HG03565 (cell line): ENCODE measurements at regions not wholly inside any gene's neighbourhood (a gene's known extent, or its start where the extent isn't known, plus 50 kb on each side); places are given as distances from the start of the nearest gene placed in this dataset.

Experiments used
- ATAC-seq: cut with Tn5 transposase; IDR thresholded peaks from one replicate; pipeline ENCODE4 v1.9.1; 2021; ENCODE audit warnings: mild to moderate bottlenecking, moderate library complexity; ENCODE audit not compliant: unreplicated experiment

GRCh38 chr19:28497887-28498286, 715.1 kb downstream of the UQCRFS1 start:
- no peak for ATAC-seq

GRCh38 chr19:28497137-28497536, 715.8 kb downstream of the UQCRFS1 start:
- no peak for ATAC-seq

DNA sequence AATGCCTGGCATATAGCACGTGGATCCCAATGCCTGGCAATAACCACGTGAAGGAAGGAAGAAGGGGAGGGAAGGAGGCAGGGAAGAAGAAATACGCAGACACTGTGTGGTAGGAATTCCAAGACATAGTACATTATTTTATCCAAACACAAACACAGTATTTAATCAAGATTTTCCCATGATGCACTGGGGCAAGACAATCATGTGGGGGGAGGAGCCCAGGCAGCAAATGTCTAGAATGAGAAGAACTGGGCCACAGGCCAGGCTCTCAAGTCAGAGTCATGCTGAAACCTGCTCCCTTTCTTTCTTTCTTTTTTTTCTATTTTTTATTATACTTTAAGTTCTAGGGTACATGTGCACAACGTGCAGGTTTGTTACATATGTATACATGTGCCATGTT, 717.9 kb downstream of the UQCRFS1 start:
- ATAC-seq, result no peak

GRCh38 chr19:28494461-28494860, 718.5 kb downstream of the UQCRFS1 start:
- no peak for ATAC-seq

DNA sequence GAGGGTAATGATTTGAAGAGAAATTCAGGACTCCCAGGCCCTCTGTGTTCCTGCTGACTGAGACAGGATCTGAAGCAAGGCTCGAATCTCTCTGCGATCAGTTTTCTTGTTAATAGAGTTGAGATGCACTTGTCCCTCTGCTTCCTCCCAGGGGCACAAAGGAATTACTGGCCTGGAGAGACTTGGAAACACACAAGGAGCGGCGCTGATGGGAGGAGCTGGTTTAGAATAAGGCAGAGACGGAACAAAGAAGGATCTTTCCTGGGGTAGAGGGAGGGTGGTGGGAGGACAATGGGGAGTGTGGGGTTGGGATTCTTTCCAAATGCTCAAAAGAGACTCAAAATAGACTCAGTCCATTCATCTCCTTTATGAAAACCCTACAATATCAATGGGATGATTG, 719.1 kb downstream of the UQCRFS1 start:
- ATAC-seq, result no peak

- ATAC-seq, result no peak
Observed at GRCh38 chr19:28492621-28493020, 720.3 kb downstream of the UQCRFS1 start.

DNA sequence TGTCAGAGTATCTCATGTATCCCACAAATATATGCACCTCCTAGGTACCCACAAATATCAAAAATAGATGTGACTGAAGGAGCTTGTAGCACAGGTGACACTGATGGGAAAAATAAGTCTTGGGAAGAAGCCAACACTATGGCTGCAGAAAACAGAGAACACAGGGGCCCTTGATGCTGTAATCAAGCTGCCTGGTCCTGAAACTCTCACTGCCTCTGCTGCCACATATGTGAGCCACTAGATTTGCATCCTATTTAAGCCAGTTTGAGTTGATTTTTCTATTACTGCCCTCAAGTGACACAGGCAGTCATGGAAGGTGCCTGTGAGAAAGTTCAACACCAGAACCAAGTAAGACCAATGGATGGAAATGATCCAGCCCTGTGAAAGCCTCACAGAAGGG, 720.8 kb downstream of the UQCRFS1 start:
- no peak for ATAC-seq

- ATAC-seq, result no peak
Observed at GRCh38 chr19:28489776-28490175, 723.2 kb downstream of the UQCRFS1 start.

DNA sequence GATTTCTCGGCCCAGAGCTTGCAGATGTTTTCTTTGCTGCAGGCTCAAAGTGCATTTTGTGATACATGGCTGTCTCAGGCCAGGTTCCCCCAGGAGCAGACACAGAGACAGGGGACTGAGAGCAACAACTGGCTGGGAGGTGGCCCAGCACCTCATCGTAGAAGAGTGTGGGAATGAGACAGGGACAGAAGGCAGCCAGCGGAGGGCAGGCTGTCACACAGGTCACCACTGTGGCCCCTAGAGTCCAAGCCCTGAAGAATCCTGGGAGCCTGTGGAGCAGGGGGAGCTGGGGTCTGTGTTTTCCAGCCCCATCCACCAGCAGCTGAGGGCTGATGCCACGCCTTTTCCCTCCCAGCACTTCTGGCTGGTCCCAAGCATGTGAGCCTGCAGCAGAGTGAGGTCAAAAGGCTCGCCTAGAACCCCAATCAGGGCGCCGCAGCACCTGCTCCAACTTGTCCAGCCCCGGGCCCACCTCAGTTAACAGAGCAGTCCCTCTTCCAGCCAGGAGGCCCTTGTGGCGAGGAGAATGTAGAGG, 723.8 kb downstream of the UQCRFS1 start:
- ATAC-seq, result no peak

DNA sequence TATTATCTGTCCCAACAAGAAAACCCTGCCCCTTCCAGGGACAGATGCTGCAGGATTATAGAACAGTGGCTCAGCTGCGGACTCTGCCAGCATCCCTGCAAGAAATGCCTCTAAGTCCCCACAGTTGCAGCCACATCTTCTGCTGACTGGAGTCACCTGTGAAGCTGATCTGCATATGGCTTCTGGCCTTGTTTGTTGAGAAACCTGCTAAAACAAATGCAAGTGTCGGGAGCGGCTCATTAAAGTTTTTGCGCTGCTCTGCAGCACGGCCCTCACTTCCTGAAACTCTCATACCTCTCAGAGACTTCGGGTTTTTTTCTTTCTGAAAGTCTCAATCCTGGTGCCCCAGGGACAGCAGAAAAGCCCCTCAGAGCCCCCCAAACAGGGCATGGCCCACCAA, 725.0 kb downstream of the UQCRFS1 start:
- no peak for ATAC-seq

DNA sequence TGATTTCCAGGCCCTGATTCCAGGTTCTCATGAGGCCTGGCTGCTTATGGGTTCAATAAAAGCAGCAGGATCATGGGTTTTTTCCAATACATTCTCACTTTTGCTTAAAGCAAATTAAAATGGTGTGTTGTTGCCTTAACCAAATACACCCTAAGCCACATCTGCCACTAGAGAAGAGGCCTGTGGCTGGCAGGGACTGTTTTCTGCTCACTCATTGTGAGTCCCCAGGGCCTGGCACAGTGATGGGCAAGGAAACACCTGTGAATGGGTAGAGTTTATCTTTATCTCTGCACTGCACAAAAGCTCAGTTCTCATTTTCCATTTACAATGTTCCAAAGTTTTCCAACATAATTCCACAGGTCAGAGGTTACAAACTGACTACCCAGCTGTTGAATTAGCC, 726.0 kb downstream of the UQCRFS1 start:
- ATAC-seq, result no peak

- ATAC-seq, result no peak
Observed at GRCh38 chr19:28486473-28486872, 726.5 kb downstream of the UQCRFS1 start.

DNA sequence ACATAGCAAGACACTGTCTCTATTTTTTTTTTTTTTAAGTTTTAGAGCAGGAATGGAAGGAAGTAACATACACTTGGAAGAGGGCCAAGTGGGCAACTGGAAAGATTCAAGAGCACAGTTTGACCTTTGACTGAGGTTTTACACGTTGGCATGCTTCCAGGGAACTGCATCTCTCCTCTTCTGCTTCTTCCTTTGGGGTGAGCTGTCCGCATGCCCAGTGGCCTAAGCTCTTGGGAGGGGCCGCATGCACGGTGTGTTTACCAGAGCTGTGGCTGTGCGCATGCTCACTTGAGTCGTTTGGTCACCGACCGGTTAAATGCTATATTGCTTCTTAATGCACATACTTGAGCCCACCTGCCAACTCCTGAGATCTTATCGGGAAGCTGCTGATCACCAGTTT, 727.7 kb downstream of the UQCRFS1 start:
- no peak for ATAC-seq

DNA sequence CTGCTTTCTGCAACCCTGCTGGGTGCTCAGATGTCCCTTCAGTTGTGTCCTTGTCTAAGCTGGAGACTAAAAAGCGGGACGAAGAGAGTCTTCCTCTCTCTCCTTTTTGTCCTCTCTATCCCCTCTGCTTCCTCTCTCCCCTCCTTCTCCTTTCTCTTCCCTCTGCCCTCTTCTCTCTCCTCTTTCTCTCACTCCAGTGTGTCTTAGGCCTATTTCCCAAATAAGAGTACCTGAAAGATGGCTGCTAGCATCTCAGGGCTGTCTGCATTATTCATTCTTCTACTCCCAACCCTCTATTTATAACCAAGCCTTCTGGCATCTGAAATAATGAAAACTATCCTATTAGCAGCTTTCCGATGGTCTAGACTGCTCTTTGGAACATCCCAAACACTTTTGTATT, 729.8 kb downstream of the UQCRFS1 start:
- ATAC-seq, result no peak

DNA sequence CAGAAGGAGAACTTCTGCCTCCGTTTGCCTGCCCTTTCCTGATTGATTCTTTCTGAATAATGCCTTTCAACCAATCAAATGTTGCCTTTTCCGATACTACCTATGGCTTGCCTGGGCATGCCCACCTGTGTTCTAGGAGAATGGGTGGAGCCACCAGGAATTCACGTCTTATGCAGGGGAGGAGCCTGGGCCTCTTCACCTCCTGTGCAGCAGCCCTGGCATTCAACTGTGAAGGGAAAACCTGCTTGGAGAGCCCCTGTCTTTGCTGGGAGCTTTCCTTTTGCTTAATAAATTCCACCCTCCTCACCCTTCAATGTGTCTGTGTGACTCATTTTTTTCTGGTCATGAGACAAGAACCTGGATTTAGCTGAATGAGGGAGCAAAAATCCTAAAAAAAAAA, 730.7 kb downstream of the UQCRFS1 start:
- ATAC-seq, result no peak

- ATAC-seq, result no peak
Observed at GRCh38 chr19:28481674-28482073, 731.3 kb downstream of the UQCRFS1 start.

GRCh38 chr19:28475525-28475924, 737.4 kb downstream of the UQCRFS1 start:
- ATAC-seq, result no peak

DNA sequence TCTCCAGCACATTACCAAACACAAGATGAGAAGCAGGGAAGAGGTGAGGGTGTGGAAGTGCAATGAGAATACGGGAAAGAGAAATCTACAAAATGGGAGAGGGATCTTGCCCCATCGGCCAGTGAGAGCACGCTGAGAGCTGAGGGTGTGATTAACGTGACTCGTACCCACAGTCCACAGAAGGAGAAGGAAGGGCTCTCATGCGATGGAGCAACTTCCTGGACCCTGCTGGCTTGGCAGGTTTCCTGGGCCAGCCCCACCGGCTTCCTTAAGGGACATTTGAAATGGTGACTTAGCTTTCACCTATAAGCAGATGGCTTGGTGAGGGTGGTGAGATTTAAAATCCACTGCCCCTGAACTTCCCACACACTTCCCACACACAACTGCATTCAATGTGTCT, 740.1 kb downstream of the UQCRFS1 start:
- ATAC-seq, result no peak

- ATAC-seq, result no peak
Observed at GRCh38 chr19:28471731-28472510, 741.0 kb downstream of the UQCRFS1 start.

GRCh38 chr19:28469544-28469943, 743.4 kb downstream of the UQCRFS1 start:
- no peak for ATAC-seq

GRCh38 chr19:28468701-28469459, 744.1 kb downstream of the UQCRFS1 start:
- no peak for ATAC-seq
